ENCODE measurements at regions not wholly inside any gene's neighbourhood (a gene's known extent, or its start where the extent isn't known, plus 50 kb on each side); places are given as distances from the start of the nearest gene placed in this dataset.

DNA sequence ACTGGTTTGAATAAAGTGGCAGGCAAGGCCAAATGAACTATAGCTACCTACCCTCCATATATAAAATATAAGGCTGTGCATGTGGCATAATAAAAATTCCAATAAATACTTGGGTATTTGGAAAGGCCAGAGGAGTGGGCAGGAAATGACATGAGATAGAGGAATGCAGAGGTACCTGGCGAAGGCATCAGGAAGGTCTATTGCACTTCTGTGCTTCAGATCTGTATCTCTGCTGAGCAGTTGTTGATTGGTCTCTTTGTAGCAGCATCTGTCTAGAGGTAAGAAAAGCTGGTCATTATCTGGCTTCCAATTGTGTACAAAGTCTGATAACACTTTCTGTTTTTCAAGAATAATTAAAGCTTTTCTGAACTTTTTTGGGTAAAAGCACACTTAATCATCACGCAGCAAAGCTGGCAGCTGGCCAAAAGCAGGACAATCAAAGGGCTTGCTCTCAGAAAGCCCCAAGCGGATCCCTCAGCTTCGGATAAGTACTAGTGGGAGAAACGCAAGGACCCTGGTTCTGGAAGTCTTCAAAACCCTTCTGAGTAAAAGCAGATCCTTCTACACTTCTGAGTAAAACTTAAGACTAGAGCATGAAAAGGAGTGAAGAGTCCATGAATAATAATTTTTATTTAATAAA lies 120.1 kb upstream of the TCF21 start:
- peak; percentile 74 for DNase-seq
- TF ChIP-seq POLR2AphosphoS5 (IDR thresholded peaks at IDR 0.05) (peak in 2 of 4 donors; percentile 35 to 56), CTCF (IDR thresholded peaks at IDR 0.05) (no peak)

DNA sequence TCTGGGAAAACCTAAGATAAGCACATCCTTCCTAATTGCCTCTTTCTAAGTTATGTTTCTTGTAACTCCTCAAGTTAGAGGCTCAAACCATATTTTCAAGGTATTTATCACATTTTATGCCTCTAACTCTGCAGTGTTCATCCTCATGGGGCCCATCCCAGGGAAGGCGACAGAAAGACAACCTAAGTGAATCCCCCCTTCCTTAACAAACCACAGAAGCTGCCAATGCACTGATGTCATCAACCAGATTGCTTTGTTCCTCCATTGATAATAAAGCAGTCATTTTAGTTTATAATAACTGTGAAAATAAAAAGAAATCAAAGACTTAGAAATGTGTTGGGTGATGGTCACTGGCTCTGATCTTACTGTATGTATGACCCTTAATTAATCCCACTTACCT lies 119.5 kb upstream of the TCF21 start:
- Histone ChIP-seq H3K9me3 (no peaks in the 10 kb centered on the region), H3K36me3 (no peaks in the 10 kb centered on the region), H3K27ac (no peak overlapping the region), H3K27me3 (no peaks in the 10 kb centered on the region), H3K4me1 (peaks cover 0 to 10% (median 1%) of the 10 kb centered on the region in 4 donors), H3K4me3 (no peak overlapping the region)
- intact Hi-C loops (cut with DNase I): loop anchor here (10.0 kb wide), 1 partner anchor 115 kb away; the partner anchor contains the start of gene TCF21
- 74 to 81% methylated on average over 1 of the region's 1 CpG for WGBS, 2 donors
- no peak for DNase-seq
- no peak for TF ChIP-seq CTCF (IDR thresholded peaks at IDR 0.05)
- no peak for TF ChIP-seq EP300 (IDR thresholded peaks at IDR 0.05)
- no peak for TF ChIP-seq POLR2A (IDR thresholded peaks at IDR 0.05)
- no peak for TF ChIP-seq POLR2AphosphoS5 (IDR thresholded peaks at IDR 0.05)

More for the DNA sequence above, 120.1 kb upstream of the TCF21 start:
- 74% methylated on average over 5 of the region's 5 CpGs for WGBS, 2 donors
- H3K27ac ChIP-seq: no peak overlapping the region
- H3K36me3 ChIP-seq: no peaks in the 10 kb centered on the region
- no peak overlapping the region for H3K4me3 ChIP-seq
- H3K27me3 ChIP-seq: no peaks in the 10 kb centered on the region
- no peaks in the 10 kb centered on the region for H3K9me3 ChIP-seq
- H3K4me1 ChIP-seq: peaks cover 0 to 10% (median 1%) of the 10 kb centered on the region in 4 donors
- intact Hi-C loops (cut with DNase I): loop anchor here (10.0 kb wide), 1 partner anchor 116 kb away; the partner anchor contains the start of gene TCF21

- DNase-seq: no peak
- Histone ChIP-seq H3K27me3 (no peaks in the 10 kb centered on the region), H3K36me3 (no peaks in the 10 kb centered on the region), H3K27ac (no peak overlapping the region), H3K4me3 (no peak overlapping the region), H3K4me1 (peaks cover 0 to 10% (median 1%) of the 10 kb centered on the region in 4 donors), H3K9me3 (no peaks in the 10 kb centered on the region)
- intact Hi-C loops (cut with DNase I): no loop called here
- TF ChIP-seq CTCF (IDR thresholded peaks at IDR 0.05) (no peak), POLR2AphosphoS5 (IDR thresholded peaks at IDR 0.05) (no peak), POLR2A (IDR thresholded peaks at IDR 0.05) (no peak), EP300 (IDR thresholded peaks at IDR 0.05) (no peak)
Observed at GRCh38 chr6:133772567-133772966, 116.3 kb upstream of the TCF21 start.

DNA sequence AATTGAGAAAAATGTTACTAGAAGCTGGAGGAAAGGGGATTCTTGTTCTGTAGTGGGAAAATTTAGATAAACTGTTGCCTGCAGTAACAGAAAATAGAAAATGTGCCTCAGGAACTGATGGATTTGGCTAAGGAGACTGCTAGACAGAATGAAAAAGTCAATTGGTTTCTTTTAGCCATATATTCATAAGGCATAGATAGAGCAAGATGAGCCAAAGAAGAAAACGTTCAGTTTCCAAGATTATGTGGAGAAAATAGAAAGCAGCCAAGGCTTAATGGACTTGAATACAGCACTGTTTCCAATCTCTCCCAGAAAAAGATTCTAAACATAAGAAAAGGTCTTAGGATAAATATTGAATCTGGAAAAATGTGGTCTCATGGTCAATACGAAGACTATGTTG lies 115.1 kb upstream of the TCF21 start:
- intact Hi-C loops (cut with DNase I): no loop called here
- TF ChIP-seq POLR2A (IDR thresholded peaks at IDR 0.05): no peak
- no peak for TF ChIP-seq EP300 (IDR thresholded peaks at IDR 0.05)
- TF ChIP-seq POLR2AphosphoS5 (IDR thresholded peaks at IDR 0.05): no peak
- TF ChIP-seq CTCF (IDR thresholded peaks at IDR 0.05): no peak
- Histone ChIP-seq H3K27ac (no peak overlapping the region), H3K36me3 (no peaks in the 10 kb centered on the region), H3K9me3 (no peaks in the 10 kb centered on the region), H3K4me3 (no peak overlapping the region), H3K27me3 (no peaks in the 10 kb centered on the region), H3K4me1 (peaks cover 0 to 9% (median 1%) of the 10 kb centered on the region in 4 donors)
- DNase-seq: no peak
- WGBS, 2 donors: 63 to 69% methylated on average over 2 of the region's 2 CpGs

- TF ChIP-seq POLR2A (IDR thresholded peaks at IDR 0.05) (no peak), CTCF (IDR thresholded peaks at IDR 0.05) (no peak), EP300 (IDR thresholded peaks at IDR 0.05) (no peak), POLR2AphosphoS5 (IDR thresholded peaks at IDR 0.05) (no peak)
- no peaks in the 10 kb centered on the region for H3K9me3 ChIP-seq
- no peaks in the 10 kb centered on the region for H3K27me3 ChIP-seq
- intact Hi-C loops (cut with DNase I): no loop called here
- 92 to 97% methylated on average over 2 of the region's 2 CpGs for WGBS, 2 donors
- no peaks in the 10 kb centered on the region for H3K36me3 ChIP-seq
- H3K4me3 ChIP-seq: no peak overlapping the region
- no peak for DNase-seq
- H3K4me1 ChIP-seq: peaks cover 0 to 4% (median 1%) of the 10 kb centered on the region in 4 donors
- no peak overlapping the region for H3K27ac ChIP-seq
Observed at GRCh38 chr6:133774356-133774755, 114.6 kb upstream of the TCF21 start.

Data from sigmoid colon (tissue), 6 donors.